MM.1S (cell line): ENCODE measurements at regions not wholly inside any gene's neighbourhood (a gene's known extent, or its start where the extent isn't known, plus 50 kb on each side); places are given as distances from the start of the nearest gene placed in this dataset.

Source experiments
- EZH2 ChIP-seq: fragments of 300-600 bp; sonication (generic); optimal IDR thresholded peaks from 2 replicates; pipeline ENCODE3; 2017; ENCODE audit warnings: low read depth, mild to moderate bottlenecking, antibody characterized with exemption, low read length, mixed read lengths
- EZH2phosphoT487 ChIP-seq: fragments of 300-600 bp; sonication (generic); IDR thresholded peaks from 2 replicates; pipeline ENCODE4 v1.6.1; 2018; ENCODE audit warnings: antibody characterized with exemption, low read length
- TF ChIP-seq, protein P1 (sequence below): fragments of 300-600 bp; sonication (generic); IDR thresholded peaks from 2 replicates; pipeline ENCODE4 v1.5.1; 2016; ENCODE audit warnings: antibody characterized with exemption, low read length, mixed read lengths

DNA sequence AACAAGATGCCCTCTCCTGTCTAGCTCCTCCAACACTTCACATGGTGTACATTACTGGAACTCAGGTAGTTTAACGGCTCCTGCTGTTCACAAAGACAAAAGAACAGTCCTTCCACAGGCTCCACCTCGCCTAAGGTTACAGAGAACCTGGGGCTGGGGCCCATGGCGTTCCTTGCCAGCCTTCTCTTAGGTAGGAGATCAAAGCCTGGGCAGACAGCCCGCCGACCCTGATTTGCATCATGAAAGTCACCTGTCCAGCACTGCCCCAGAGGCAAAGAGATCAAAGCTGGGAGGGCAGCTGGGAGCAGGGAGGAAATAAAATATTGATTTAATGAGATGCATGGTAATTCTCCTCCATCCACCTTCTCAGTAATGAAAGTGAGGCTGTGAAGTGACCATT lies 115.0 kb upstream of the SLIT3 start:
- TF ChIP-seq, protein P1, sequence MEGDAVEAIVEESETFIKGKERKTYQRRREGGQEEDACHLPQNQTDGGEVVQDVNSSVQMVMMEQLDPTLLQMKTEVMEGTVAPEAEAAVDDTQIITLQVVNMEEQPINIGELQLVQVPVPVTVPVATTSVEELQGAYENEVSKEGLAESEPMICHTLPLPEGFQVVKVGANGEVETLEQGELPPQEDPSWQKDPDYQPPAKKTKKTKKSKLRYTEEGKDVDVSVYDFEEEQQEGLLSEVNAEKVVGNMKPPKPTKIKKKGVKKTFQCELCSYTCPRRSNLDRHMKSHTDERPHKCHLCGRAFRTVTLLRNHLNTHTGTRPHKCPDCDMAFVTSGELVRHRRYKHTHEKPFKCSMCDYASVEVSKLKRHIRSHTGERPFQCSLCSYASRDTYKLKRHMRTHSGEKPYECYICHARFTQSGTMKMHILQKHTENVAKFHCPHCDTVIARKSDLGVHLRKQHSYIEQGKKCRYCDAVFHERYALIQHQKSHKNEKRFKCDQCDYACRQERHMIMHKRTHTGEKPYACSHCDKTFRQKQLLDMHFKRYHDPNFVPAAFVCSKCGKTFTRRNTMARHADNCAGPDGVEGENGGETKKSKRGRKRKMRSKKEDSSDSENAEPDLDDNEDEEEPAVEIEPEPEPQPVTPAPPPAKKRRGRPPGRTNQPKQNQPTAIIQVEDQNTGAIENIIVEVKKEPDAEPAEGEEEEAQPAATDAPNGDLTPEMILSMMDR = no peak
- TF ChIP-seq EZH2 (no peak), EZH2phosphoT487 (no peak)
